ENCODE measurements at regions not wholly inside any gene's neighbourhood (a gene's known extent, or its start where the extent isn't known, plus 50 kb on each side); places are given as distances from the start of the nearest gene placed in this dataset.

DNA sequence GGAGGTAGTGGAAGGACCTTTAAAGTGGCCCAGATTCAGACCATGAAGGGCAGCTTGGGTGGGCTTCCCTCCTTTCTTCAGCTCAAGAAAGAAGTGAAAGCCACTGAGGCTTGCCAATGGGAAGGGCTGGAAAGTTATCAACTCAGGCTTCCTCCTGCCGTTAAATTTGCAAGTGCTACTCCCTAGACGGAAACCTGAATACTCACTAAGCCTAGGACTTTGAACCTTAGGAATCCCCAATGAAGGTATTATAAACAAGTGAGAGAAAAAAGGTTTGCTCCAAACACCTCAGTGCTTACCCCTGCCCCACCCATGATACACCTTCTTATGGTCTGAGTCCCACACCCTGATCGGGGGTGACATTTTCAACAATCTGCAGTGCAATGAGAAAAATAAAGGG, 396.4 kb downstream of the SHQ1 start (continued):
- no peak for TF ChIP-seq FOXJ3 (CRISPR knock-in tag; IDR thresholded peaks at IDR 0.05)
- no peak for TF ChIP-seq GABPA (IDR thresholded peaks at IDR 0.05; ENCODE audit: low read depth)
- TF ChIP-seq MEF2A (IDR thresholded peaks at IDR 0.05; ENCODE audit: borderline replicate concordance, low read depth) = no peak
- TF ChIP-seq NFIC (IDR thresholded peaks at IDR 0.05; ENCODE audit: borderline replicate concordance) = no peak

DNA sequence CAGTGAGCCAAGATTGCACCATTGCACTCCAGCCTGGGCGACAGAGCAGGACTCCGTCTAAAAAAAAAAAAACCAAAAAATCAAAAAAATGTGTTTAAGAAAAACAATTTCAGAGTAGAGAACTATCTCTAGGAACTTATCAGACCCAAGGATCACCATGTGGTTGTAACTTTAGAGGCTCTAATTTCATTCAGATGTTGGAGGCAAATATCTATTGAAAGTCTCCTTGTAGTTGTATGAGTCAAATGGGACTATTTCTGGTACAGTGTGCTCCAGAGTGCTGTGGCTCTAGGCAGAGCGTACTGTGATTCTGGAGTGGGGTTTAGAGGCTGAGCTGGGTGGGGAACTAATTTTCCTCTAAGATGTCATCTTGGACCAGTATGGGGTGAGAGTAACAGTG, 398.7 kb downstream of the SHQ1 start:
- peaks cover 9% of the 10 kb centered on the region for H3F3A ChIP-seq (replicated peaks; ENCODE audit: insufficient read depth)
- WGBS (ENCODE audit: low lambda C conversion rate) = 58% methylated on average over 2 of the region's 3 CpGs
- no peak overlapping the region for H3K9ac ChIP-seq
- no peak overlapping the region for H3K4me2 ChIP-seq
- H3K27me3 ChIP-seq (ENCODE audit: insufficient read depth) = no peaks in the 10 kb centered on the region; the same call in 1 of the 2 replicates
- H3K4me3 ChIP-seq (ENCODE audit: low read depth in 2 of 2, low read length in 1 of 2) = no peak overlapping the region
- no peak for DNase-seq
- no peak overlapping the region for H3K27ac ChIP-seq (ENCODE audit: low read depth in 2 of 2, low read length in 1 of 2)
- peaks cover 22% of the 10 kb centered on the region for H3K79me2 ChIP-seq (ENCODE audit: insufficient read depth)
- H3K36me3 ChIP-seq (replicated peaks in 1 of 2; ENCODE audit: control insufficient read depth in 1 of 2, insufficient read depth in 2 of 2, low read length in 1 of 2) = no peaks in the 10 kb centered on the region
- H3K9me3 ChIP-seq = no peaks in the 10 kb centered on the region
- peaks cover 16% of the 10 kb centered on the region for H4K20me1 ChIP-seq (ENCODE audit: insufficient read depth)
- H3K4me1 ChIP-seq (ENCODE audit: control insufficient read depth in 1 of 2, insufficient read depth in 2 of 2, low read depth in 1 of 2, low read length in 1 of 2) = peaks cover 4 to 15% of the 10 kb centered on the region in 2 experiments; a peak in 3 of 4 replicates
- ChIA-PET CTCF (no interaction called here), POLR2A (interaction anchor here (0.6 kb wide), 1 partner anchor 83 kb away, joined by 3 read pairs; no protein-coding TSS in a partner anchor)
- no peaks in the 10 kb centered on the region for H3K9me2 ChIP-seq
- no peak overlapping the region for H2AFZ ChIP-seq (ENCODE audit: low read depth)
- TF ChIP-seq EP300 (IDR thresholded peaks at IDR 0.05; ENCODE audit: borderline replicate concordance in 1 of 2, low read depth in 1 of 2, low read length in 1 of 2) (peak in 1 of 2 experiments; percentile 27; a peak in 1 of 4 replicates), TCF12 (IDR thresholded peaks at IDR 0.05) (peak; percentile 89), NFIC (IDR thresholded peaks at IDR 0.05; ENCODE audit: borderline replicate concordance) (peak; percentile 30; the same call in 1 of the 2 replicates), NRF1 (IDR thresholded peaks at IDR 0.05; ENCODE audit: low read depth, low read length) (no peak)
- TF ChIP-seq, protein P1, sequence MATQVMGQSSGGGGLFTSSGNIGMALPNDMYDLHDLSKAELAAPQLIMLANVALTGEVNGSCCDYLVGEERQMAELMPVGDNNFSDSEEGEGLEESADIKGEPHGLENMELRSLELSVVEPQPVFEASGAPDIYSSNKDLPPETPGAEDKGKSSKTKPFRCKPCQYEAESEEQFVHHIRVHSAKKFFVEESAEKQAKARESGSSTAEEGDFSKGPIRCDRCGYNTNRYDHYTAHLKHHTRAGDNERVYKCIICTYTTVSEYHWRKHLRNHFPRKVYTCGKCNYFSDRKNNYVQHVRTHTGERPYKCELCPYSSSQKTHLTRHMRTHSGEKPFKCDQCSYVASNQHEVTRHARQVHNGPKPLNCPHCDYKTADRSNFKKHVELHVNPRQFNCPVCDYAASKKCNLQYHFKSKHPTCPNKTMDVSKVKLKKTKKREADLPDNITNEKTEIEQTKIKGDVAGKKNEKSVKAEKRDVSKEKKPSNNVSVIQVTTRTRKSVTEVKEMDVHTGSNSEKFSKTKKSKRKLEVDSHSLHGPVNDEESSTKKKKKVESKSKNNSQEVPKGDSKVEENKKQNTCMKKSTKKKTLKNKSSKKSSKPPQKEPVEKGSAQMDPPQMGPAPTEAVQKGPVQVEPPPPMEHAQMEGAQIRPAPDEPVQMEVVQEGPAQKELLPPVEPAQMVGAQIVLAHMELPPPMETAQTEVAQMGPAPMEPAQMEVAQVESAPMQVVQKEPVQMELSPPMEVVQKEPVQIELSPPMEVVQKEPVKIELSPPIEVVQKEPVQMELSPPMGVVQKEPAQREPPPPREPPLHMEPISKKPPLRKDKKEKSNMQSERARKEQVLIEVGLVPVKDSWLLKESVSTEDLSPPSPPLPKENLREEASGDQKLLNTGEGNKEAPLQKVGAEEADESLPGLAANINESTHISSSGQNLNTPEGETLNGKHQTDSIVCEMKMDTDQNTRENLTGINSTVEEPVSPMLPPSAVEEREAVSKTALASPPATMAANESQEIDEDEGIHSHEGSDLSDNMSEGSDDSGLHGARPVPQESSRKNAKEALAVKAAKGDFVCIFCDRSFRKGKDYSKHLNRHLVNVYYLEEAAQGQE (IDR thresholded peaks at IDR 0.05; ENCODE audit: low read depth, low read length) = no peak

DNA sequence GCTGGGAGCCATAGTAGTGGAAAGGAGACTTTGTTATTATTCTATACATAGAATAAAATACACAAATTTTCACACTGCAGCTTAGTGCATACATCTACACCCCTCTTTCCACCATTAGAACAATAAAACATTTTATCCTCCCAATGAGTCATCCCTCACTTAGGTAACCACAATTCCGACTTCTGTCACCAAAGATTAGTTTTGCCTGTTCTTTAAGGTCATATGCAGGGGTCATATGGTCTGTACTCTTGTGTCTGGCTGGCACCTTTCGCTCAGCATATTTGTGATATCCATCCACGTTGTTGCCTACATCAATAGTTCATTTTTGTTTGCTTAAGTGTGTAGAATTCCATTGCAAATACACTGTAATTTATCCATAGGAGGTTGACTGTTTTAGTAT, 399.4 kb downstream of the SHQ1 start:
- Histone ChIP-seq H3K9me2 (no peaks in the 10 kb centered on the region), H2AFZ (ENCODE audit: low read depth) (no peak overlapping the region), H3K9ac (no peak overlapping the region), H3F3A (replicated peaks; ENCODE audit: insufficient read depth) (peaks cover 9% of the 10 kb centered on the region), H3K79me2 (ENCODE audit: insufficient read depth) (peaks cover 29% of the 10 kb centered on the region), H3K9me3 (no peaks in the 10 kb centered on the region), H3K4me3 (ENCODE audit: low read depth in 2 of 2, low read length in 1 of 2) (no peak overlapping the region), H3K4me2 (no peak overlapping the region), H3K27ac (ENCODE audit: low read depth in 2 of 2, low read length in 1 of 2) (no peak overlapping the region), H3K27me3 (ENCODE audit: insufficient read depth) (no peaks in the 10 kb centered on the region; the same call in 1 of the 2 replicates), H3K4me1 (ENCODE audit: control insufficient read depth in 1 of 2, insufficient read depth in 2 of 2, low read depth in 1 of 2, low read length in 1 of 2) (peaks cover 4 to 17% of the 10 kb centered on the region in 2 experiments; a peak in 3 of 4 replicates), H4K20me1 (ENCODE audit: insufficient read depth) (peaks cover 23% of the 10 kb centered on the region), H3K36me3 (replicated peaks in 1 of 2; ENCODE audit: control insufficient read depth in 1 of 2, insufficient read depth in 2 of 2, low read length in 1 of 2) (peaks cover 0 to under 1% of the 10 kb centered on the region in 2 experiments)
- CTCF ChIA-PET = interaction anchor here (2.5 kb wide), 1 partner anchor 218 kb away, joined by 15 read pairs; no protein-coding TSS in a partner anchor
- TF ChIP-seq TCF12 (IDR thresholded peaks at IDR 0.05) = peak; percentile 63
- TF ChIP-seq EZH2phosphoT487 (IDR thresholded peaks at IDR 0.05; ENCODE audit: borderline replicate concordance, low read depth) = no peak
- TF ChIP-seq, protein P2, sequence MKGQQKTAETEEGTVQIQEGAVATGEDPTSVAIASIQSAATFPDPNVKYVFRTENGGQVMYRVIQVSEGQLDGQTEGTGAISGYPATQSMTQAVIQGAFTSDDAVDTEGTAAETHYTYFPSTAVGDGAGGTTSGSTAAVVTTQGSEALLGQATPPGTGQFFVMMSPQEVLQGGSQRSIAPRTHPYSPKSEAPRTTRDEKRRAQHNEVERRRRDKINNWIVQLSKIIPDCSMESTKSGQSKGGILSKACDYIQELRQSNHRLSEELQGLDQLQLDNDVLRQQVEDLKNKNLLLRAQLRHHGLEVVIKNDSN (IDR thresholded peaks at IDR 0.05; ENCODE audit: borderline replicate concordance, low read depth) = no peak
- TF ChIP-seq, protein P3, sequence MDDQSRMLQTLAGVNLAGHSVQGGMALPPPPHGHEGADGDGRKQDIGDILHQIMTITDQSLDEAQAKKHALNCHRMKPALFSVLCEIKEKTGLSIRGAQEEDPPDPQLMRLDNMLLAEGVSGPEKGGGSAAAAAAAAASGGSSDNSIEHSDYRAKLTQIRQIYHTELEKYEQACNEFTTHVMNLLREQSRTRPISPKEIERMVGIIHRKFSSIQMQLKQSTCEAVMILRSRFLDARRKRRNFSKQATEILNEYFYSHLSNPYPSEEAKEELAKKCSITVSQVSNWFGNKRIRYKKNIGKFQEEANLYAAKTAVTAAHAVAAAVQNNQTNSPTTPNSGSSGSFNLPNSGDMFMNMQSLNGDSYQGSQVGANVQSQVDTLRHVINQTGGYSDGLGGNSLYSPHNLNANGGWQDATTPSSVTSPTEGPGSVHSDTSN (IDR thresholded peaks at IDR 0.05) = peak; percentile 68; the same call in 1 of the 2 replicates
- TF ChIP-seq RXRA (IDR thresholded peaks at IDR 0.05; ENCODE audit: borderline replicate concordance, low read depth) = peak; percentile 58; the same call in 1 of the 2 replicates
- peak; percentile 43; the same call in 1 of the 2 replicates for TF ChIP-seq FOSL2 (IDR thresholded peaks at IDR 0.05; ENCODE audit: borderline replicate concordance, low read depth)
- TF ChIP-seq GATA2 (CRISPR knock-in tag; IDR thresholded peaks at IDR 0.05) = no peak
- peak; percentile 40 for TF ChIP-seq JUND (IDR thresholded peaks at IDR 0.05)
- DNase-seq = no peak
- POLR2A ChIA-PET = no interaction called here
- WGBS (ENCODE audit: low lambda C conversion rate) = 45% methylated on average over 3 of the region's 3 CpGs
